ENCODE measurements at regions not wholly inside any gene's neighbourhood (a gene's known extent, or its start where the extent isn't known, plus 50 kb on each side); places are given as distances from the start of the nearest gene placed in this dataset.

DNA sequence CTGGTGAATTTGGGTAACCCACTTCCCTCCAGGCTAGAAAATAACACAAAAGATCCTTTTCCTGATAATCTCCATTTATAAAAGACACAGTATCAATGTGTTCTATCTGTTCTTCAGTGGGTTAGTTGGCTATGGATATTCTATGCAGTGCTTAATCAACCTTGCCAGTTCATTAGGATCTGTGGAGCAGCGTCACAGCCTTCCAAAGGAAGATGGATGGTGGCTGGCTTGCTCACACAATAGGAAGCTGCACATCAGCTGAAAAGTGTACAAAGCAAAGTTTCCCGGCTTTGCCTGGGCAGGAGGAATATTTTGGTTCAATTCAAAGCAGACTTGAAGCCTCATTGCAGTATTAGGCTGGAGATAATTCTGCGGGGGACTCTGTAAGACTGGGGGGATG lies 70.3 kb upstream of the CA10 start:
- Histone ChIP-seq H3K36me3 (ENCODE audit: control insufficient read depth, low read length) (no peaks in the 10 kb centered on the region), H3K4me2 (ENCODE audit: low read length) (no peak overlapping the region), H4K20me1 (ENCODE audit: control insufficient read depth, insufficient read depth, low read depth, low read length) (no peaks in the 10 kb centered on the region), H3K4me1 (ENCODE audit: control insufficient read depth, low read length) (no peaks in the 10 kb centered on the region), H3F3A (ENCODE audit: control insufficient read depth, insufficient read depth) (no peaks in the 10 kb centered on the region), H3K79me2 (ENCODE audit: control insufficient read depth, low read length) (no peaks in the 10 kb centered on the region), H3K9me3 (ENCODE audit: control insufficient read depth, insufficient read depth, low read length) (no peaks in the 10 kb centered on the region), H3K4me3 (ENCODE audit: low read length) (no peak overlapping the region), H3K27me3 (ENCODE audit: control insufficient read depth, low read length) (no peaks in the 10 kb centered on the region), H3K27ac (ENCODE audit: low read depth, low read length) (no peak overlapping the region), H3K9me2 (replicated peaks; ENCODE audit: control insufficient read depth, low read length) (no peaks in the 10 kb centered on the region)
- TF ChIP-seq, protein P1, sequence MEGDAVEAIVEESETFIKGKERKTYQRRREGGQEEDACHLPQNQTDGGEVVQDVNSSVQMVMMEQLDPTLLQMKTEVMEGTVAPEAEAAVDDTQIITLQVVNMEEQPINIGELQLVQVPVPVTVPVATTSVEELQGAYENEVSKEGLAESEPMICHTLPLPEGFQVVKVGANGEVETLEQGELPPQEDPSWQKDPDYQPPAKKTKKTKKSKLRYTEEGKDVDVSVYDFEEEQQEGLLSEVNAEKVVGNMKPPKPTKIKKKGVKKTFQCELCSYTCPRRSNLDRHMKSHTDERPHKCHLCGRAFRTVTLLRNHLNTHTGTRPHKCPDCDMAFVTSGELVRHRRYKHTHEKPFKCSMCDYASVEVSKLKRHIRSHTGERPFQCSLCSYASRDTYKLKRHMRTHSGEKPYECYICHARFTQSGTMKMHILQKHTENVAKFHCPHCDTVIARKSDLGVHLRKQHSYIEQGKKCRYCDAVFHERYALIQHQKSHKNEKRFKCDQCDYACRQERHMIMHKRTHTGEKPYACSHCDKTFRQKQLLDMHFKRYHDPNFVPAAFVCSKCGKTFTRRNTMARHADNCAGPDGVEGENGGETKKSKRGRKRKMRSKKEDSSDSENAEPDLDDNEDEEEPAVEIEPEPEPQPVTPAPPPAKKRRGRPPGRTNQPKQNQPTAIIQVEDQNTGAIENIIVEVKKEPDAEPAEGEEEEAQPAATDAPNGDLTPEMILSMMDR (IDR thresholded peaks at IDR 0.05; ENCODE audit: low read depth, low read length, poor library complexity, severe bottlenecking), result no peak

DNA sequence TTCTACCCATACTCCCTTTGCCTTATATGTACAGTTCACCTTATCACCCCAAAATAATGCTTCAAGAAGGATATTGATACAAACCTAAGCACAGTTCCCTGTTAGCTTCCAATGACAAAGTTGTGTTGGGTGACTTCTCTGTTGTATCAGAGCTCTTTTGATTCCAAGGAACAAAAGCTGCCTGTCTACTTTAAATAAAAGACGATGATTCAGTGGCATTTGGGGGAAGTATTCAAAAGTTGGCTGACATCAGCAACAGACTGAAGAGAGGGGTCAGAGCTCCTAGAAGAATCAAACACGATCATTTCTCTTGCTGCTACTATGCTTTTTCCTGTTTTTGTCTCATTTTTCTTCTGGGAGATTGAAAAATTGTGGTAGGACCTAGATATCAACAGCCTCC lies 69.4 kb upstream of the CA10 start:
- no peaks in the 10 kb centered on the region for H3K27me3 ChIP-seq (ENCODE audit: control insufficient read depth, low read length)
- no peaks in the 10 kb centered on the region for H3K9me3 ChIP-seq (ENCODE audit: control insufficient read depth, insufficient read depth, low read length)
- H3K4me1 ChIP-seq (ENCODE audit: control insufficient read depth, low read length), result no peaks in the 10 kb centered on the region
- H3K9me2 ChIP-seq (replicated peaks; ENCODE audit: control insufficient read depth, low read length), result no peaks in the 10 kb centered on the region
- H3K4me2 ChIP-seq (ENCODE audit: low read length), result no peak overlapping the region
- no peaks in the 10 kb centered on the region for H3K36me3 ChIP-seq (ENCODE audit: control insufficient read depth, low read length)
- no peaks in the 10 kb centered on the region for H4K20me1 ChIP-seq (ENCODE audit: control insufficient read depth, insufficient read depth, low read depth, low read length)
- H3K4me3 ChIP-seq (ENCODE audit: low read length), result no peak overlapping the region
- H3F3A ChIP-seq (ENCODE audit: control insufficient read depth, insufficient read depth), result no peaks in the 10 kb centered on the region
- TF ChIP-seq, protein P1 (IDR thresholded peaks at IDR 0.05; ENCODE audit: low read depth, low read length, poor library complexity, severe bottlenecking), result no peak
- TF ChIP-seq EZH2phosphoT487 (IDR thresholded peaks at IDR 0.05; ENCODE audit: borderline replicate concordance, low read length), result no peak
- H3K27ac ChIP-seq (ENCODE audit: low read depth, low read length), result no peak overlapping the region
- no peaks in the 10 kb centered on the region for H3K79me2 ChIP-seq (ENCODE audit: control insufficient read depth, low read length)

DNA sequence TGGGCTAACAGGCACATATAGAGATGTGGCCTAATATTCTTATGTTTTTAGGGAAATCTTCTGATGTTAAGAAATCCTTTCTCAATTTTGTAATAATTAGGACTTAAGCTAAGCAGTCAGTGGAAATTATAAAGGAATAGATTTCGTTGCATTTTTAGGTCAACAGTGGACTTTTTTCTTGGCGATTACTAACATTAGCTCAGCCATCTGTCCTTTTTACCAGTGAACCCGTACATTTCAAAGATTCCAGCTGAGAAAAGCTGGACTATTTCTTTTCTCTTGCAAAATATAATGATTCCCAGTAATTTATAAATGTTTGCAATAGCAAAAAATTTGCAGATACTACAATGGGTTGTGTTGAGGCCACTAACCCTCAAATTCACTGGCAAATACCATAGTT lies 54.9 kb upstream of the CA10 start:
- H3K4me3 ChIP-seq (ENCODE audit: low read length), result no peak overlapping the region
- no peak for TF ChIP-seq EZH2phosphoT487 (IDR thresholded peaks at IDR 0.05; ENCODE audit: borderline replicate concordance, low read length)
- TF ChIP-seq, protein P1 (IDR thresholded peaks at IDR 0.05; ENCODE audit: low read depth, low read length, poor library complexity, severe bottlenecking), result no peak
- H3K27me3 ChIP-seq (ENCODE audit: control insufficient read depth, low read length), result no peaks in the 10 kb centered on the region
- H3K27ac ChIP-seq (ENCODE audit: low read depth, low read length), result no peak overlapping the region
- no peaks in the 10 kb centered on the region for H3K9me3 ChIP-seq (ENCODE audit: control insufficient read depth, insufficient read depth, low read length)
- H4K20me1 ChIP-seq (ENCODE audit: control insufficient read depth, insufficient read depth, low read depth, low read length), result no peaks in the 10 kb centered on the region
- H3K36me3 ChIP-seq (ENCODE audit: control insufficient read depth, low read length), result no peaks in the 10 kb centered on the region
- no peaks in the 10 kb centered on the region for H3K4me1 ChIP-seq (ENCODE audit: control insufficient read depth, low read length)
- no peak overlapping the region for H3K4me2 ChIP-seq (ENCODE audit: low read length)
- H3K79me2 ChIP-seq (ENCODE audit: control insufficient read depth, low read length), result no peaks in the 10 kb centered on the region
- no peaks in the 10 kb centered on the region for H3F3A ChIP-seq (ENCODE audit: control insufficient read depth, insufficient read depth)
- H3K9me2 ChIP-seq (replicated peaks; ENCODE audit: control insufficient read depth, low read length), result no peaks in the 10 kb centered on the region

DNA sequence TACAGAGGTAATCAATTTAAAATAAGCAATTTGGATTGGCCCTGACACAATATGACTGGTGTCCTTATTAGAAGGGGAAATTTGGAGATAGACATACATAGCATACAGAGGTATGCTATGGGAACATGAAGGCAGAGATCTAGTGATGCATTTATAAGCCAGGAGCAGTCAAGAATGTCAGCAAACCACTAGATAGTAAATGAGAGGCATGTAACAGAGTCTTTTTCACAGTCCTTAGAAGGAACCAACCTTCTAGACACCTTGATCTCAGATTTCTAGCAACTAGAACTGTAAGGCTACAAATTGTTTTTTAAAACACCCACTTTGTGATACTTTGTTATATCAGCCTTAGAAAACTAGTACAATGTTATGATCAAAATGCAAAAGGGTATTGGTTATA lies 54.3 kb upstream of the CA10 start:
- no peak overlapping the region for H3K4me2 ChIP-seq (ENCODE audit: low read length)
- no peaks in the 10 kb centered on the region for H3K79me2 ChIP-seq (ENCODE audit: control insufficient read depth, low read length)
- H3K36me3 ChIP-seq (ENCODE audit: control insufficient read depth, low read length), result no peaks in the 10 kb centered on the region
- no peak overlapping the region for H3K4me3 ChIP-seq (ENCODE audit: low read length)
- no peaks in the 10 kb centered on the region for H3K9me3 ChIP-seq (ENCODE audit: control insufficient read depth, insufficient read depth, low read length)
- H3K27me3 ChIP-seq (ENCODE audit: control insufficient read depth, low read length), result no peaks in the 10 kb centered on the region
- no peaks in the 10 kb centered on the region for H3K9me2 ChIP-seq (replicated peaks; ENCODE audit: control insufficient read depth, low read length)
- TF ChIP-seq EZH2phosphoT487 (IDR thresholded peaks at IDR 0.05; ENCODE audit: borderline replicate concordance, low read length), result no peak
- TF ChIP-seq, protein P1 (IDR thresholded peaks at IDR 0.05; ENCODE audit: low read depth, low read length, poor library complexity, severe bottlenecking), result no peak
- H4K20me1 ChIP-seq (ENCODE audit: control insufficient read depth, insufficient read depth, low read depth, low read length), result no peaks in the 10 kb centered on the region
- H3F3A ChIP-seq (ENCODE audit: control insufficient read depth, insufficient read depth), result no peaks in the 10 kb centered on the region
- H3K27ac ChIP-seq (ENCODE audit: low read depth, low read length), result no peak overlapping the region
- H3K4me1 ChIP-seq (ENCODE audit: control insufficient read depth, low read length), result no peaks in the 10 kb centered on the region
